CD4-positive, alpha-beta T cell treated with Interleukin-12 subunit alpha and Interleukin-12 subunit beta, for 1 hour (primary cell): ENCODE measurements at regions not wholly inside any gene's neighbourhood (a gene's known extent, or its start where the extent isn't known, plus 50 kb on each side); places are given as distances from the start of the nearest gene placed in this dataset.
"Not testable (repeated sequence)": the region's sequence is repeated elsewhere in the genome, so short reads cannot be mapped to it uniquely, and the experiment has no call there.

Experiments used
- DNase-seq: peaks from one replicate; pipeline ENCODE4 v3.0.0-alpha.2; 2020

DNA sequence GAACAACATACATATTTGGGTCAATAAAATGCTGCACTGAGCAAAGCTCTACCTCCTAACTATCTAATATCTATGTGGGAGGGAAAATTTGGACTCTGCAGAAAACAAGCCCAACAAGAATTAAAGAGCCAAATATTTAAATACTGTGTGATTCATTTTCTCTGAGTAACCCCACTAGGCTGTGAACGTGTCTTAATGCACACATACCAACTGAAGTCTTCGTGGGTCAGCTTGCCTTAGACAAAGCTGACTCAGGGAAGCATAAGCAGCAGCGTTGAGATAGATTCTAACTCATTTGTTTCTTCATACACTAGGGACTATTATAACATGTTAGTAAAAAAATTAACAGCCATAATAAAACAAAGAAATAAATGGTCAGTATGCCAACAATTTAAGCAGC, 114.3 kb downstream of the GJA1 start:
- DNase-seq, result no peak

DNA sequence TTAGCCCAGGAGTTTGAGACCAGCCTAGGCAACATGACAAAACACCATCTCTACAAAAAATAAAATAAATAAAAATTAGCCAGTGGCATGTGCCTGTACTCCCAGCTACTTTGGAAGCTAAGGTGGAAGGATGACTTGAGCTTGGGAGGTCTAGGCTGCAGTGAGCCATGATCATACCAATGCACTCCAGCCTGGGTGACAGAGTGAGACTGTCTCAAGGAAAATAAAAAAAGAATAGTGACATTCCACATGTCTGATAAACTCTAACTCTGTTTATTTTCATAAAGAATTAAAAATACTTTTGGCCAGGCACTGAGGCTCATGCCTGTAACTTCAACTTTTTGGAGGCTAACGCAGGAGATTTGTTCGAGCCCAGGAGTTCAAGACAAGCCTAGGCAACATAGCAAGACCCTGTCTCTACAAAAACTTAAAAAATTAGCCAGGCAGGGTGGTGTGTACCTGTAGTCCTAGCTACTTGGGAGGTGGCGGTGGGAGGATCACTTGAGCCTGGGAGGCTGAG, 115.1 kb downstream of the GJA1 start:
- no peak for DNase-seq

DNA sequence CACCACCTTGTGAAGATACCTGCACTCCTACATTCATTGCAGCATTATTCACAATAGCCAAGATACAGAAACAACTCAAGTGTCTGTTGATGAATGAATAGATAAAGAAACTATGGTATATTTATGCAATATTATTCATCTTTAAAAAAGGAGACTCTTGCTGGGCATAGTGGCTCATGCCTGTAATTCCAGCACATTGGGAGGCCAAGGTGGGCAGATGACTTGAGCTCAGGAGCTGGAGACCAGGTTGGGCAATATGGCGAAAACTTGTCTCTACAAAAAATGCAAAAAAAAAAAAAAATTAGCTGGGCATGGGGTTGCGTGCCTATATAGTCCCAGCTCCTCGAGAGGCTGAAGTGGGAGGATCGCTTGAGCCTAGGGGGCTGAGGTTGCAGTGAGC, 119.8 kb downstream of the GJA1 start:
- DNase-seq, result no peak

DNA sequence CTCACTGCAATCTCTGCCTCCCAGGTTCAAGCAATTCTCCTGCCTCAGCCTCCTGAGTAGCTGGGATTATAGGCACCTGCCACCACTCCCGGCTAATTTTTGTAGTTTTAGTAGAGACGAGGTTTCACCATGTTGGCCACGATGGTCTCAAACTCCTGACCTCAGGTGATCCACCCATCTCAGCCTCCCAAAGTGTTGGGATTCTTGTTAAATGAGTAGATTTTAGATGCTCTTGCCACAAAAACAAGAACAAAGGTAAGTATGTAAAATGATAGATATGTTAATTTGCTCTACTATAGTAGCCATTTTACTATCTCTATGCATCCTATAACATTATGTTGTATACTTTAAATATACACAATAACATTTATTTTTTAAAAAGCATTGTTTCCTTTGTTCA, 120.7 kb downstream of the GJA1 start:
- DNase-seq, result not testable (repeated sequence)

DNA sequence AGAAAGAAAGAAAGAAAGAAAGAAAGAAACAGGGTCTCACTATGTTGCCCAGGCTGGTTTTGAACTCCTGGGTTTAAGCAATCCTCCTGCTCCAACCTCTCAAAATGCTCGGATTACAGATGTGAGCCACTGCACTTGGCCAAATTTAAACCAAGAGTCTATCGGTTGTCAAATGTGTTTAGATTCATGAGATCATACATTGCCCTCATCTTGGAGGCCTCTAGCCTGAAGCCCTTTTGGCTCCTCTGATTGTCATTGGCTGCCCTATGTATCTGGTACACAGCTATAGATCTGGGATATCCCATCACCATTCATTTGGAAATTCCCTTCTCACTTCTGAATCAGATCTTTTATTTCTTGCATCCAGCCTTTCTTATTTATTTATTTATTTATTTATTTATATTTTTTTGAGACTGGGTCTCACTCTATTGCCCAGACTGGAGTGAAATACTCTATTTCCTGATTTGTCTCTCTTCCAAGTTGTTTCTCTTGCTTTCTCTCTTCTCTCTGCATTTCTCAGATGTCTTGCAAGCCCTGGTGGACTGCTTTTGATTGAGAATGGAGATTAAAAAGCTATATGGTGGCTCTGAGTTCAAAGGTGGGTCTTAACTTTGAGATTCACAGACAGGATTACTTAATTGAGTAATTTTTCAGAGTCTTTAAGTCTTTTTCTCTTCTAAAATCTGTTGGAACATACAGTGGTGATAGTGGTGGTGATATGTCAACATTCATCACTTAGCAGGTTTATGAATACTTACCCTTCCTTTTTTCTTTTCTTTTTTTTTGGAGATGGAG, 121.9 kb downstream of the GJA1 start:
- DNase-seq, result no peak

DNA sequence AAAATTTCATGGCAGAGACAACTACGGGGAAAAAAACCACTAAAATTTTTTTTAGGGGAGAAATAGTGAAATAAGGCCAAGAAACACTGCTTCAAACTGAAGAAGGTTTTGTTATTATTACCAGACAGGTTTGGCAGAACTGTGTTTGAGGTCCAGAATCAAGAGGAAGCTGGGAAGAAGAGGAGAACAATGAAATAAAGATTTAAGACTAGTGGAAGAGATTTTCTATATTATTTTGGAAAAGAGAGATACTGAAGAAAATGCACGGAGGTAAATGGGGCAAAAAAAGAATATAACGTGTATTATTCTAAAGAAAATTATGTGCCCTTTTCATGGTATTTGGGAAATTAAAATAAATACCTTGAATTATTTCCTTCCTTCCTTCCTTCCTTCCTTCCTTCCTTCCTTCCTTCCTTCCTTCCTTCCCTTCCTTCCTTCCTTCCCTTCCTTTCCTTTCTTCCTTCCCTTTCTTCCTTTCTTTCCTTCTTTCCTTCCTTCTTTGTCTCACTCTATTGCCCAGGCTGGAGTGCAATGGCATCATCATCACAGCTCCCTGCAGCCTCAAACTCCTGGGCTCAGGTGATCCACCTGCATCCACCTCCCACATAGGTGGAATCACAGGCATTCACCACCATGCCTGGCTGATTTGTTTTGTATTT, 124.3 kb downstream of the GJA1 start:
- DNase-seq, result no peak

DNA sequence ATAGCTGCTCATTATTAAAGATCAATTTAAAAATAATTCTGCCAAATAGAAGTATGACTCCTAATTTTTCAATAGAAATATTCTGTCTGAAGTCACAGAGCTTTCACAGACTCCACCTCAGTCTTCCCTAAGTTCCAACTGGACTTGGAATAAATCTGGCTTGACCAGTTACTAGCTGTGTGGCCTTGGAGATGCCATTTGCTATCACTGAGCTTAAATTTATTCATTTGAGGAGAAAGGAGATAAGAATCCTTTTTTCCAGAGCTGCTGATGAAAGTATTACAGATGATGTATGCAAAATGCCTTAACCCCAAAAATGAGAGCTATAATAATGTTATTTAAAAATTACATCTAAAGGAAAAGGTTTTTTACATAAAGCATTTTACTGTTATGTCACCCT, 125.0 kb downstream of the GJA1 start:
- DNase-seq, result no peak

DNA sequence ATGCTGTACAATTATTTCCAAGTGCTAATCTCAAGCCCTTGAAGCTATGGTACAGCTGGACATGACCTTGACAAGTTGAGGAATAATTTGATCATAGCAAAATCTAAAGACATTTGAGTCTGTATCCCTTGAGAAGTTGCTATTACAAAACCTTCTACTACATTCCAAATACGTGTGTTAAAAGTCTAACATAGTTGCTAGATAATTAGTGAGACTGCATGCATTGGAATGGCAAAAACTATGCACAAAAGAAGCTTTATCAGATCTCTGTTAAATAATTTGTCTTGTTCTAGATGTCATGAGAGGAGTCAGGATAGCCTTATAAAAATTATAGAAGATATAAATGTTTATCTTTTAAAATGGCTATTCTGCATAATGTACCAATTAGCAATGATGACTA, 127.8 kb downstream of the GJA1 start:
- DNase-seq, result no peak

DNA sequence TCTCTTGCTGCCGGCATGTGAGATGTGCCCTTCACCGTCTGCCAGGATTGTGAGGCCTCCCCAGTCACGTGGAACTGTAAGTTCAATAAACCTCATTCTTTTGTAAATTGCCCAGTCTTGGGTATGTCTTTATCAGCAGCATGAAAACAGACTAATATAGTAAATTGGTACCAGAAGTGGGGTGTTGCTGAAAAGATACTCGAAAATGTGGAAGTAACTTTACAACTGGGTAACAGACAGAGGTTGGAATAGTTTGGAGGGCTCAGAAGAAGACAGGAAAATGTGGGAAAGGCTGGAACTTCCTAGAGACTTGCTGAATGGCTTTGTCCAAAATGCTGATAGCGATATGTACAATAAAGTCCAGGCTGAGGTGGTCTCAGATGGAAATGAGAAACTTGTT, 129.1 kb downstream of the GJA1 start:
- DNase-seq, result not testable (repeated sequence)

DNA sequence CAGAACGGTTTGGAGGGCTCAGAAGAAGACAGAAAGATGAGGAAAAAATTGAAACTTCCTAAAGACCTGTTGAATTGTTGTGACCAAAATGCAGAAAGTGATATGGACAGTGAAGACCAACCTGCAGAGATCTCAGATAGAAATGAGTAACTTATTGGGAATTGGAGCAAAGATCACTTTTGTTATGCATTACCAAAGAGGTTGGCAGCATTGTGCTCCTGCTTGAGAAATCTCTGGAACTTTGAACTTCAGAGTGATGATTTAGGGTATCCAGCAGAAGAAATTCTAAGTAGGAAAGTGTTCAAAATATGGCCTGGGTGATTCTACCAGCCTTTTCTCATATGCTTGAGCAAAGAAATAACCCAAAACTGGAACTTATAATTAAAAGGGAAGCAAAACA, 136.0 kb downstream of the GJA1 start:
- no peak for DNase-seq

DNA sequence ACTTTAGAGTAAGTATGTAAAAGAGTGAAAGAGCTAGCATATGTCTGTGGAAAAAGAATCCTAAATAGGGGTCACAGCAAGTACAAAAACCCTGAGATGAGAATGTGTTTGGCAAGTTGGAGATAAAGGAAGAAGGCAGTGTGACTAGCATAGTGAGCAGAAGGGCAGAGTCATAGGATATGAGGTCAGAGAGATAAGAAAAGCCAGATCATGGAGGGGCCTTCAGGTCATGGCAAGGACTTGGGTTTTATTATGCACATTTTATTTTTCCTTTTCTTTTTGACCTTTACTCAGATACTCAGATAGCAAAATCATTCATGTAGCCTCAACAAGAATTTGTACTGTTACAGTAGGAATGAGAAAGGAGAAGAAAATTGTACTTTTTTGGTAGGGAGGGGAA, 138.0 kb downstream of the GJA1 start:
- DNase-seq, result no peak

DNA sequence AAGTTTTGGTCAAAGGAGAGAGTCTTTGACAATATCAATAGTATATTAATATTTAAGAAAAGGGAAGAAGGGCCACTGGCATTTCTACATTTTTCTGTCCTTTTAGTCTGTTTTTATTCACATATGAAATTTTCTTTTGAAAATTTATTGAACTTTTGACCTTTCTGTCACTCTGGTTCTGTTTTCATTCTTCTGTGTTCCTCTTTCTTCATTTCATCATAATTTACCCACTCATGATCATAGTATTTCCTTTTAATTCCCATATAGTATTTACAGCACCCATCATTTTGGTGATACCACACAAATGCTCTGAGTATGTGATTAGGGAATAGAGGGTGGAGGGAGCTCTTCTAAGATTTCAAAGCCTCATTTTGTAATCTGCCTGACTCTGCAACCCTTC, 142.8 kb downstream of the GJA1 start:
- no peak for DNase-seq

DNA sequence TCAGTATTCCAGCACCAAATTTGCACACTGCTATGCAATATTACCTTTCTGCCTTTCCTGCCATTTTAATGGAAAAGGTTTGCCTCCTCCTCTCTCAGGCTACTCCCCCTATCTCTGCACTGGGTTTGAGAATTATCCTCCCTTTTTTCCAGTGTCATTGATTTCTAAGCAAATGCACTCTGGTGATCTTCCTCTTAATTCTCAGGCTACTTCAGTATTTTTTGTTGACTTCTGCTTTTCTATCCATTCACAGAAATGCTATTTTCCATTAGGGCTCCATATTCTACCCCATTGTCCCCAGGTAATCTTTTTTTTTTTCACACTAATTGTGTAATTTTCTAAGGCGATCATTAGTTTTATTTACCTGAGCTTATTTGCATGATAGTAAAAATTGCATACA, 144.0 kb downstream of the GJA1 start:
- no peak for DNase-seq

DNA sequence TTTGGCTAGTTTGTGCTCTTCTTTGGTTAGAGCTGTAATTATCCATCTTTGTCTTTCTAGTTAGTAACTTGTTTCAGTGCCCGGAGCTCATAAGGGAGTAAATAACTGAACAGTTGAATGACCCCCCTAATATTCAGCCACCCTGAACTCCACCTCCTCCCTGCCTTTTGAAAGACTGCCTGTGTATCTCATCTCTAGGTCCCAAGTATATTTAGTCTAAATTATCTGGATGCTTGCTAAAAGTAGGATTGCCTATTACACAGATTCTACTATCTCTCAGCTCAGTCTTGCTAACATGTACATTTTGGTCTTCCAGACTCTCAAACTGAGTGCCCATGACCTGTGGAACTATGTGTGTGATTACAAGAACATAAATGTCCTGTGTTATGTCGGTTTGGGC, 145.9 kb downstream of the GJA1 start:
- no peak for DNase-seq

DNA sequence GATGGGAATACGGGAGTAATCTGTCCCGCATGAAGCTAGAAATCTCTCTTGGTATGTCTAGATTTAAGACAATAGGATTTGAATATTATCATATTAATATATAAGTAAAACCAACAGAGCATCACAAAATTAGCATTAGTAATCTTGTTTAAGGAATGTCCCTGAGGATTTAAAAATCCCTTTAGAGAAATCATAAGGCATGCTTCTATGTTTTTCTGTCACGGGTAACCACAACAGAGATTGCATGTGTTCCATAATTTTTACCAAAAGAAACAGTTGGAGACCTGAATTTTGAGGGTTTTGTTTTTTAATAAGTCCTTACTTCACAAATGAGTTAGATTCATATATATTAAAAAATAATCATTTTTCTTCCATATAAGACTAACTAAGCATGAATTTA, 146.8 kb downstream of the GJA1 start:
- DNase-seq, result no peak

DNA sequence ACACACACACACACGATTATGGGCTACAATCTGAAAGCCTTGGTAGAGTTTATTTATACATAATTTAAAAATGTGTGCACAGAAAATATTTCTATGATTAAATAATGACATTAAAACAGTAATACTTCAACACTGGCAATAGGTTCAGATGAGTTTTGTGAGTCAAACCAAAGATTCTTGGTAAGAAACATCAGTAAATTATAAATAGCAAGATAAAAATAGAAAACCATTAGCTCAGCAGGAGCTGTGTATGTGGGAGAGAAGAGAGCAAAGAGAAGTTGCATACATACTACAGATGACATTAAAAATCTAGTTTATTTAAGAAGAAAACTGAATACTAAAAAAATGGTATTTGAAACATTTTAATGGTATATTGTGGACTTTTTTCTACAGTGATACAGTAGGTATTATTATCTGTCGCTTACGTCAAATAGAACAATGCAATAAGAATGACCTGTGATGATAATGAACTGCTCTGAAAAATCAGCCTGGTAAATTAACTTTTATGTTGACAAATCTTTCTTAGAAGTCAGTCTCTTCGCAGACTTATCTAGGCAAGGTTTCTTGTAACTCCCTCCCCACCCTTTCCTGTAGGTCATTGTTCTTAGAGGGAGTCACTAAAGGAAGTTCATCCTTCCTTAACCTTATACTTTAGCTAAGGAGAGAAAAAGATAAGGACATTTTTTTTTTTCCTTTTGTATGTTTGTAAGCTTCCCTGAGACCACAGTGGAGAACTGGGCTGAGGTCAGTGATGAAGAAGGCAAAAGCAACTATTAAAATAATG, 149.3 kb downstream of the GJA1 start:
- DNase-seq, result no peak

DNA sequence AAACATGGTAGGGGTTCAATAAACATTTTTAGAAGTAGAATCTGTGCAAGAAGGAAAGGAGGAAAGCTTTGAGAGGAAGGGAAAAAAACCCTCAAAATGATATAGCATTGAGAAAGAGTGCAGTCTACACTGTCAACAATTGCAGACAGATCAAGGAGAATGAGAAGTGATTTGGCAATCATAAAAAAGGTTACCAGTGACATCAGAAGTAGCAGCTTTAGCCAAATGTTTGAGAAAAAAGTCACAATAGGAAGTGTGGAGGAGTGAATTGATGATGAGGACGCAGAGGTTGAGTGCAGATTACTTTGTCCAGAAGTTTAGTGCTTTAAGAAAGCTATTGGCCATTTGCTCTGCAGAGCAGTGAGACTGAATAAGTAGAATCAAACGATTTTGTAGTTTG, 155.0 kb downstream of the GJA1 start:
- DNase-seq, result no peak

DNA sequence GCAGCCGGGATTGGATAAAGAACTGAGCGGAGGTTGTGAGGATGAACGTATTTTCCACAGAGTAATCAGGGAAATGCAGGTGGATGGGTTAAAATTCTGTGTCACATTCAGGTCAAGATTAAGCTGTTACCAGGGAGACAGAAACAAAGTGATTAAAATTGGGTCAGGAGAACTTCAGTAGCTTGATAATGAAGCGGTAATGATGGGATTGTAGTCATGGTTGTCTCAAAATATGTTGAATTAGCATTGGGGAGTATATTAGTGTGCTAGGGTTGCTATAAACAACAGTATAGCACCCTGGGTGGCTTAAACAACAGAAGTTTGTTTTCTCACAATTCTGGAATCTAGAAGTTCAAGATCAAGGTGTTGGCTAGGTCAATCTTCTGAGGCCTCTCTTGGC, 155.5 kb downstream of the GJA1 start:
- DNase-seq, result no peak

DNA sequence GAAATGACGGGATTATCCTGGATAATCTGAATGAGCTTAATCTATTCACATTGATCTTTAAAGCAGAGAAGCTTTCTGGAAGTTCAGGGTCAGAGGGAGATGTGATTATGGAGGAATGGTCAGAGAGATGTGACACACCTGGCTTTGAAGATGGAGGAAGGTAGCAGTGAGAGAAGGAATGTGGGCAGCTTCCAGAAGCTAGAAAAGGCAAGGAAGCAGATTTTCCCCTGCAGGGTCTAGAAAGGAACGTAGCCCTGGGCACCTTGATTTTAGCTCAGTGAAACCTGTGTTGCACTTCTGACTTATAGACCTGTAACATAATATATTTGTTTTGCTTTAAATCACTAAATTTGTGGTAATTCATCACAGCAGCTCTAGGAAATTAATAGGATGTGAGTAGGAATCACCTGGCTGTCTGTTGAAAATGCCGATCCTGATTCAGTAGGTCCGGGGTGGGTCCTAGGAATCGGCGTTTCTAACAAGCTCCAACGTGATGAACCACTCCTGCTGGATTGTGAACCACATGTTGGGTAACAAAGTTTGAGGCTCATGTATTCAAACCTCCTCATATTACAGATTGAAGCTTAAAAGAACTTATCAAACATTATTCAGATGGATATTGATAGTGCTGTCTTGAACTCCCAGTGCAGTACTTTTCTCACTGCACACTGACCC, 157.0 kb downstream of the GJA1 start:
- DNase-seq, result no peak

DNA sequence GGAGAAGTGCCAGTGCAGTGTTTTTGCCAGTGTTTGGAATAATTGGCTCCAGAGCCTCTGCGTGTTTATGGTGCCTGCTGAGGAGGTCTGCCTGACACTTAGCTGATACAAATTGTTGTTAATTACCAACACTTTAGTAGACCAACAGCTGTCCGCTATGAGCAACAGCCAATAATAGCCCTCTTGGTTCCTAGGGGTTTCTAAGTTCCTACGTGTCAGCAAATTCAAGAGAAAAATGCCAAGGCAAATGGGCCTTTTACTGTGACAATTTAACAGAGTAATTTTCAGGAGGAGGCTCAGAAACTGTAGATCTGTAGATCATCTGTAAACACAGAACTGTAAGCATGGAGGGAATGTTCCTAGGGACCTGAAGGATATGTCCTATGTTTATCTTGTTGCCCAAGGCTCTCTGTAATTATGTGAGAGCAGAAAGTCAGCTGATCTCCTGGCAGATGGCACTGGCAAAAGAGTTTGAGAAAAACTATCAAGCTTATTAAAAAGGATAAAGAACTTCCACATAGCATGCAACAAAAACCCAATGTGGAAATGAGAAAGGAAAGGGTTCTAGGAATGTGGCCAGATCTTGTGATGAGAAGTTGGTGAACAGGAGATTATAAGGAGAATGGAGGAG, 157.7 kb downstream of the GJA1 start:
- no peak for DNase-seq

DNA sequence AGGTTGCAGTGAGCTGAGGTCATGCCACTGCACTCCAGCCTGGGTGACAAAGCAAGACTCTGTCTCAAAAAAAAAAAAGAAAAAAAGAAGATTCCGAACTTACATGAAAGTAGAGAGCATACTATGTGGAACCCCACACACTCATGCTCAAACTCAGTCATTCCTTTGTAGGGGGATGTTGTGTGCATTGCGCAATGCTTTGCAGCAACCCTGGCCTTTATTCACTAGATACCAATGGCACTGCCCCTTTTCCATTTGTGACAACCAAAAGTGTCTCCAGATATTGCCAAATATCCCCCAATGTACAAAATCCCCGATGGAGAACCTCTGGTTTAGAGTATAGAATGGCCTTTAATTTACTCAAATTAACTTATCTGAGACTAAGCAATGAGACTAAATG, 158.6 kb downstream of the GJA1 start:
- DNase-seq, result no peak

DNA sequence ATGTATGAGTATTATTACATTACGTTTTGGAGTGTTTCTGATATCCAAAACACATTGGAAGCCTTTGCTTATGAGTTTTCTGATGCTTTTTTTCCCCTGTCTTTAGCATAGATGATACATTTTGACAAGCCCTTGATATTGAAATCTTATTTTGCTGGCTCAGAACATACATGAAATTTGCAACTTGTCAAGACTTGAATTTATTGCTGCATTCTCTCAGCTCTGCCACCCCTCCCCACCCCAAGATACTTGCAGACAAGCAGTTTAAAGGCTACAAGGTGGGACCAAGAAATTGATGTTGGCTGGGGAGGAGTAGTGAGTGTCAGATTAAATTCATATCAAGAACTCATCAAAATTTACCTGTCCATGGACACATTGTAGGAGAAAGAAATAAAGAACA, 160.2 kb downstream of the GJA1 start:
- no peak for DNase-seq

DNA sequence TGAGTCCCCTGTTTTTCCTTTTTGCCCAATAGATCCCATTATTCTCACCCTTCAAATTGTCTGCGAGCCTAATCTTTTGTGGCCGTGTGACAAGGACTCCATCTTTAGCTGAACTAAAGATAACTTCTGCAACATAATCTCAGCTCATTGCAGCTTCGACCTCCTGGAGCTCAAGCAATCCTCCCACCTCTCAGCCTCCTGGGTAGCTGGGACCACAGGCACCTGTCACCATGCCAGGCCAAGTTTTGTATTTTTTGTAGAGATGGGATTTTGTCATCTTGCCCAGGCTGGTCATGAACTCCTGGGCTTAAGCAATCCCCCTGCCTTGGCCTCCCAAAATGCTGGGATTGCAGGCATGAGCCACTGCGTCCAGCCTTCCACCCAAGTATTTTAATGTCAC, 161.0 kb downstream of the GJA1 start:
- DNase-seq, result no peak
